HL-60 (cell line): ENCODE measurements at regions not wholly inside any gene's neighbourhood (a gene's known extent, or its start where the extent isn't known, plus 50 kb on each side); places are given as distances from the start of the nearest gene placed in this dataset.

Source experiments
- DNase-seq, 2 experiments: peaks; one replicate each; pipeline ENCODE4 v3.0.0-alpha.2; 2010 to 2020; ENCODE audit warnings: low read depth in 1 of 2, low spot score in 1 of 2
- H3K27ac ChIP-seq: fragments of 250-450 bp; sonication (Bioruptor Pico); replicated peaks from 2 replicates; pipeline ENCODE4 v1.5.1; 2020; ENCODE audit warnings: mild to moderate bottlenecking, moderate library complexity
- H3K27me3 ChIP-seq: fragments of 250-450 bp; sonication (Bioruptor Pico); 2 replicates; pipeline ENCODE4 v1.5.1; 2021; ENCODE audit warnings: mild to moderate bottlenecking, moderate library complexity; ENCODE audit not compliant: insufficient read depth, poor library complexity, severe bottlenecking
- H3K4me3 ChIP-seq: replicated peaks from 2 replicates; pipeline ENCODE4 v1.5.1; 2011; ENCODE audit warnings: mild to moderate bottlenecking, control low read depth, low read length; ENCODE audit not compliant: insufficient read depth
- GABPA ChIP-seq: IDR thresholded peaks from 2 replicates; pipeline ENCODE4 v1.6.1; 2012; ENCODE audit warnings: low read depth
- POLR2AphosphoS5 ChIP-seq: IDR thresholded peaks from 2 replicates; pipeline ENCODE4 v1.6.1; 2012; ENCODE audit warnings: low read depth
- SPI1 ChIP-seq: IDR thresholded peaks from 2 replicates; pipeline ENCODE4 v1.6.1; 2012; ENCODE audit warnings: low read depth, mild to moderate bottlenecking, borderline replicate concordance
- TF ChIP-seq, protein P1 (sequence below): IDR thresholded peaks from one replicate; pipeline ENCODE4 v1.5.1; 2011; ENCODE audit warnings: low read length, control low read depth, inconsistent platforms; ENCODE audit not compliant: insufficient read depth
- TF ChIP-seq, protein P2 (sequence below): IDR thresholded peaks from 2 replicates; pipeline ENCODE4 v1.6.1; 2012; ENCODE audit warnings: low read depth; ENCODE audit not compliant: insufficient replicate concordance

DNA sequence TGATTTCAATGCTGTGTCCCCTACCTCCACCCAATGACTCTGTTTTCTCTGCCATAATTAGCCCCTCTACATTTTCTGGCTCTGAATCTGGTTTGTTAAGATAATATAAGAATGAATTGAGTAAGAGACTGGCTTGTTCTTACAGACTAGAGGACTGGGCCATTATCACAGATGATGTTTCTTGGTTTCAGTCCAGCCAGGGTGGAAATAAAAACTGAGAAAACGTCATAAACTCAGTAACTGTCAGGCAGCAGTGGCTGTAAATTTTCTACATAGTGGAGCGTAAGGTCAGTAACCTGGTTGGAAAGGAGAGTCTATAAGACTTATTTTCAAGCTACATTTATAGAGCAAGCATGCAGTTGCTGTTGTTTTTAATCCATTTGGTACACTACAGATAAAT lies 485.4 kb downstream of the HTR7 start:
- no peak overlapping the region for H3K27ac ChIP-seq
- H3K27me3 ChIP-seq = no peaks in the 10 kb centered on the region
- TF ChIP-seq SPI1 = no peak
- TF ChIP-seq GABPA = no peak
- TF ChIP-seq, protein P1, sequence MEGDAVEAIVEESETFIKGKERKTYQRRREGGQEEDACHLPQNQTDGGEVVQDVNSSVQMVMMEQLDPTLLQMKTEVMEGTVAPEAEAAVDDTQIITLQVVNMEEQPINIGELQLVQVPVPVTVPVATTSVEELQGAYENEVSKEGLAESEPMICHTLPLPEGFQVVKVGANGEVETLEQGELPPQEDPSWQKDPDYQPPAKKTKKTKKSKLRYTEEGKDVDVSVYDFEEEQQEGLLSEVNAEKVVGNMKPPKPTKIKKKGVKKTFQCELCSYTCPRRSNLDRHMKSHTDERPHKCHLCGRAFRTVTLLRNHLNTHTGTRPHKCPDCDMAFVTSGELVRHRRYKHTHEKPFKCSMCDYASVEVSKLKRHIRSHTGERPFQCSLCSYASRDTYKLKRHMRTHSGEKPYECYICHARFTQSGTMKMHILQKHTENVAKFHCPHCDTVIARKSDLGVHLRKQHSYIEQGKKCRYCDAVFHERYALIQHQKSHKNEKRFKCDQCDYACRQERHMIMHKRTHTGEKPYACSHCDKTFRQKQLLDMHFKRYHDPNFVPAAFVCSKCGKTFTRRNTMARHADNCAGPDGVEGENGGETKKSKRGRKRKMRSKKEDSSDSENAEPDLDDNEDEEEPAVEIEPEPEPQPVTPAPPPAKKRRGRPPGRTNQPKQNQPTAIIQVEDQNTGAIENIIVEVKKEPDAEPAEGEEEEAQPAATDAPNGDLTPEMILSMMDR = no peak
- no peak for TF ChIP-seq POLR2AphosphoS5
- TF ChIP-seq, protein P2, sequence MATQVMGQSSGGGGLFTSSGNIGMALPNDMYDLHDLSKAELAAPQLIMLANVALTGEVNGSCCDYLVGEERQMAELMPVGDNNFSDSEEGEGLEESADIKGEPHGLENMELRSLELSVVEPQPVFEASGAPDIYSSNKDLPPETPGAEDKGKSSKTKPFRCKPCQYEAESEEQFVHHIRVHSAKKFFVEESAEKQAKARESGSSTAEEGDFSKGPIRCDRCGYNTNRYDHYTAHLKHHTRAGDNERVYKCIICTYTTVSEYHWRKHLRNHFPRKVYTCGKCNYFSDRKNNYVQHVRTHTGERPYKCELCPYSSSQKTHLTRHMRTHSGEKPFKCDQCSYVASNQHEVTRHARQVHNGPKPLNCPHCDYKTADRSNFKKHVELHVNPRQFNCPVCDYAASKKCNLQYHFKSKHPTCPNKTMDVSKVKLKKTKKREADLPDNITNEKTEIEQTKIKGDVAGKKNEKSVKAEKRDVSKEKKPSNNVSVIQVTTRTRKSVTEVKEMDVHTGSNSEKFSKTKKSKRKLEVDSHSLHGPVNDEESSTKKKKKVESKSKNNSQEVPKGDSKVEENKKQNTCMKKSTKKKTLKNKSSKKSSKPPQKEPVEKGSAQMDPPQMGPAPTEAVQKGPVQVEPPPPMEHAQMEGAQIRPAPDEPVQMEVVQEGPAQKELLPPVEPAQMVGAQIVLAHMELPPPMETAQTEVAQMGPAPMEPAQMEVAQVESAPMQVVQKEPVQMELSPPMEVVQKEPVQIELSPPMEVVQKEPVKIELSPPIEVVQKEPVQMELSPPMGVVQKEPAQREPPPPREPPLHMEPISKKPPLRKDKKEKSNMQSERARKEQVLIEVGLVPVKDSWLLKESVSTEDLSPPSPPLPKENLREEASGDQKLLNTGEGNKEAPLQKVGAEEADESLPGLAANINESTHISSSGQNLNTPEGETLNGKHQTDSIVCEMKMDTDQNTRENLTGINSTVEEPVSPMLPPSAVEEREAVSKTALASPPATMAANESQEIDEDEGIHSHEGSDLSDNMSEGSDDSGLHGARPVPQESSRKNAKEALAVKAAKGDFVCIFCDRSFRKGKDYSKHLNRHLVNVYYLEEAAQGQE = no peak
- DNase-seq = no peak
- H3K4me3 ChIP-seq = no peak overlapping the region

GRCh38 chr10:90373911-90374310 lies 483.9 kb downstream of the HTR7 start:
- H3K27ac ChIP-seq = no peak overlapping the region
- no peak for DNase-seq
- no peaks in the 10 kb centered on the region for H3K27me3 ChIP-seq
- no peak overlapping the region for H3K4me3 ChIP-seq
- TF ChIP-seq, protein P2 = no peak
- TF ChIP-seq POLR2AphosphoS5 = no peak

GRCh38 chr10:90378524-90379076 lies 479.2 kb downstream of the HTR7 start:
- H3K27ac ChIP-seq = no peak overlapping the region
- TF ChIP-seq POLR2AphosphoS5 = no peak
- TF ChIP-seq SPI1 = no peak
- TF ChIP-seq, protein P2 = no peak
- TF ChIP-seq, protein P1 = no peak
- no peak for TF ChIP-seq GABPA
- no peaks in the 10 kb centered on the region for H3K27me3 ChIP-seq
- DNase-seq = no peak
- H3K4me3 ChIP-seq = no peak overlapping the region
